PFSK-1 (cell line): ENCODE measurements at regions not wholly inside any gene's neighbourhood (a gene's known extent, or its start where the extent isn't known, plus 50 kb on each side); places are given as distances from the start of the nearest gene placed in this dataset.

ENCODE experiments used
- POLR2AphosphoS5 ChIP-seq: IDR thresholded peaks from 2 replicates; pipeline ENCODE4 v1.6.1; 2012; ENCODE audit warnings: low read depth, mild to moderate bottlenecking, control low read depth, low read length, moderate library complexity
- SIN3A ChIP-seq: IDR thresholded peaks from 2 replicates; pipeline ENCODE4 v1.6.1; 2012; ENCODE audit warnings: mild to moderate bottlenecking, low read length, moderate library complexity, borderline replicate concordance; ENCODE audit not compliant: insufficient read depth
- TAF1 ChIP-seq: IDR thresholded peaks from 2 replicates; pipeline ENCODE4 v1.6.1; 2012; ENCODE audit warnings: low read length, control low read depth, borderline replicate concordance; ENCODE audit not compliant: insufficient read depth

DNA sequence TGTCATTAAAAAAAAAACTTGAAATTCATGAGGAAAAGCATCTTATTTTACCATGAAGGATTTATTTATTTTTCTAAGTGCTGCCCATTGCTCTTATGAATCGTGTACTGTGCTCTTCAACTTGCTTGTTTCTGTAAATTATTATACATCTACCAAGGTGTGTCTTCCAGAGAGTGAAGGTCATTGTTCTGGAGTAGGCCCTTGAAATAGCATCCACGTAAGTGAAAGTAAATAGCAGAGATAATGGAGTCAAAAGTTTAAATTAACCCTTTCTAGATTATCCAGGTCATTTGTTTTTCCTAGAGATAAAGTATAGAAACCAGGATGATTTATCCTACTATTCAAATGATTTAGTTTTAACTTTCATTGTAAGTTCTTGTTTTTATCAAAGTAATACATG, 473.1 kb downstream of the DIRAS2 start:
- TF ChIP-seq TAF1 (no peak), SIN3A (no peak), POLR2AphosphoS5 (no peak)
